SU-DHL-6 (cell line): ENCODE measurements at regions not wholly inside any gene's neighbourhood (a gene's known extent, or its start where the extent isn't known, plus 50 kb on each side); places are given as distances from the start of the nearest gene placed in this dataset.

Experiments used
- H2AFZ ChIP-seq: fragments of 200-600 bp; sonication (generic); 2 replicates; pipeline ENCODE4 v1.6.1; 2014; ENCODE audit warnings: low read depth, mild to moderate bottlenecking, moderate library complexity, mixed read lengths, antibody characterized with exemption, low read length; ENCODE audit not compliant: severe bottlenecking
- H3F3A ChIP-seq: fragments of 200-600 bp; shearing (Covaris generic); 2 replicates; pipeline ENCODE4 v1.6.0; 2016; ENCODE audit warnings: antibody characterized with exemption, mild to moderate bottlenecking; ENCODE audit not compliant: insufficient read depth
- H3K27ac ChIP-seq: fragments of 200-600 bp; sonication (generic); 2 replicates; pipeline ENCODE4 v1.5.1; 2016; ENCODE audit warnings: low read depth, mild to moderate bottlenecking, low read length, moderate library complexity, mixed read lengths
- H3K27me3 ChIP-seq: fragments of 200-600 bp; sonication (generic), shearing (Covaris generic); 2 replicates; pipeline ENCODE4 v1.6.0; 2014; ENCODE audit warnings: mild to moderate bottlenecking, low read length
- H3K36me3 ChIP-seq: fragments of 200-600 bp; sonication (generic); 2 replicates; pipeline ENCODE4 v1.6.1; 2014; ENCODE audit warnings: mild to moderate bottlenecking, low read length, mixed read lengths
- H3K4me2 ChIP-seq: fragments of 300-600, 200-600 bp; shearing (Covaris generic), sonication (generic); 2 replicates; pipeline ENCODE4 v1.6.0; 2014; ENCODE audit warnings: low read length, low read depth, mild to moderate bottlenecking; ENCODE audit not compliant: poor library complexity, severe bottlenecking
- H3K4me3 ChIP-seq: fragments of 200-600 bp; sonication (generic); 2 replicates; pipeline ENCODE4 v1.5.1; 2014; ENCODE audit warnings: antibody characterized with exemption, low read length, mild to moderate bottlenecking, mixed read lengths; ENCODE audit not compliant: insufficient read depth, poor library complexity, severe bottlenecking
- H3K79me2 ChIP-seq: fragments of 200-600 bp; sonication (generic); 2 replicates; pipeline ENCODE4 v1.6.1; 2014; ENCODE audit warnings: mild to moderate bottlenecking, low read length, moderate library complexity; ENCODE audit not compliant: insufficient read depth
- H3K9ac ChIP-seq: fragments of 200-600 bp; sonication (generic); 2 replicates; pipeline ENCODE4 v1.7.0; 2014; ENCODE audit warnings: mild to moderate bottlenecking, low read length
- H3K9me2 ChIP-seq: fragments of 200-600 bp; sonication (generic); replicated peaks from 2 replicates; pipeline ENCODE4 v1.6.1; 2014; ENCODE audit warnings: low read length; ENCODE audit not compliant: insufficient read depth
- H3K9me3 ChIP-seq: fragments of 200-600 bp; sonication (generic); 2 replicates; pipeline ENCODE4 v1.6.1; 2014; ENCODE audit warnings: low read length, mixed read lengths; ENCODE audit not compliant: insufficient read depth
- H4K20me1 ChIP-seq: fragments of 200-600 bp; sonication (generic); 2 replicates; pipeline ENCODE4 v1.6.1; 2014; ENCODE audit warnings: low read depth, mild to moderate bottlenecking, antibody characterized with exemption, low read length, moderate library complexity, mixed read lengths
- EZH2phosphoT487 ChIP-seq: fragments of 200-600 bp; sonication (generic), shearing (Covaris generic); conservative IDR thresholded peaks from 2 replicates; pipeline ENCODE4 v1.6.1; 2018; ENCODE audit warnings: mild to moderate bottlenecking, antibody characterized with exemption, low read length, moderate library complexity, mixed read lengths
- TF ChIP-seq, protein P1 (sequence below): fragments of 200-600 bp; sonication (generic); IDR thresholded peaks from one replicate; pipeline ENCODE4 v1.5.1; 2017; ENCODE audit warnings: antibody characterized with exemption, mild to moderate bottlenecking, low read length, moderate library complexity; ENCODE audit not compliant: insufficient read depth, poor library complexity, severe bottlenecking

DNA sequence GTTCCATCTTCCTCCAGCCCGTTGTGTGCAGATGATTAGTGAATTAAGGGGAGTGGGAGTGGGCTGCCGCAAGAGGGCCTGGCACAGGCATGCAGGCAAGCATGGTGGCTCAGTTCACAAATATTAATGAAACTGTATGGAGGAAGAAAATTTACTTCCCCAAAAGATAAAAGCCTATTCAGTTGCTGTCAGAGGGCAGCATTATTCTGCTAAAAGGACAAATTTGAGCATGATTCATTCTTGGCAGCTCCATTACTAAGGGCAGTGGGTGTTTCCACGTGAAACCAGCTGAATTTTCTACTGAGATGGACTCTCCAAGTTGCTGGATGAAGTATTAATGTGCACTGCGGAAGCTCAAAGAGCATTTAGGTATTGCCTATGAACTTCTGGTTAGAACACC lies 90.9 kb upstream of the WDR11 start:
- Histone ChIP-seq H3K9me3 (no peaks in the 10 kb centered on the region), H3K27ac (no peak overlapping the region), H3F3A (no peaks in the 10 kb centered on the region), H3K9ac (no peak overlapping the region), H3K4me2 (no peak overlapping the region), H3K9me2 (no peaks in the 10 kb centered on the region; the same call in 1 of the 2 replicates), H4K20me1 (no peaks in the 10 kb centered on the region), H2AFZ (no peak overlapping the region), H3K36me3 (no peaks in the 10 kb centered on the region), H3K79me2 (no peaks in the 10 kb centered on the region), H3K27me3 (no peaks in the 10 kb centered on the region), H3K4me3 (no peak overlapping the region)
- TF ChIP-seq EZH2phosphoT487: no peak
- TF ChIP-seq, protein P1, sequence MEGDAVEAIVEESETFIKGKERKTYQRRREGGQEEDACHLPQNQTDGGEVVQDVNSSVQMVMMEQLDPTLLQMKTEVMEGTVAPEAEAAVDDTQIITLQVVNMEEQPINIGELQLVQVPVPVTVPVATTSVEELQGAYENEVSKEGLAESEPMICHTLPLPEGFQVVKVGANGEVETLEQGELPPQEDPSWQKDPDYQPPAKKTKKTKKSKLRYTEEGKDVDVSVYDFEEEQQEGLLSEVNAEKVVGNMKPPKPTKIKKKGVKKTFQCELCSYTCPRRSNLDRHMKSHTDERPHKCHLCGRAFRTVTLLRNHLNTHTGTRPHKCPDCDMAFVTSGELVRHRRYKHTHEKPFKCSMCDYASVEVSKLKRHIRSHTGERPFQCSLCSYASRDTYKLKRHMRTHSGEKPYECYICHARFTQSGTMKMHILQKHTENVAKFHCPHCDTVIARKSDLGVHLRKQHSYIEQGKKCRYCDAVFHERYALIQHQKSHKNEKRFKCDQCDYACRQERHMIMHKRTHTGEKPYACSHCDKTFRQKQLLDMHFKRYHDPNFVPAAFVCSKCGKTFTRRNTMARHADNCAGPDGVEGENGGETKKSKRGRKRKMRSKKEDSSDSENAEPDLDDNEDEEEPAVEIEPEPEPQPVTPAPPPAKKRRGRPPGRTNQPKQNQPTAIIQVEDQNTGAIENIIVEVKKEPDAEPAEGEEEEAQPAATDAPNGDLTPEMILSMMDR: no peak

DNA sequence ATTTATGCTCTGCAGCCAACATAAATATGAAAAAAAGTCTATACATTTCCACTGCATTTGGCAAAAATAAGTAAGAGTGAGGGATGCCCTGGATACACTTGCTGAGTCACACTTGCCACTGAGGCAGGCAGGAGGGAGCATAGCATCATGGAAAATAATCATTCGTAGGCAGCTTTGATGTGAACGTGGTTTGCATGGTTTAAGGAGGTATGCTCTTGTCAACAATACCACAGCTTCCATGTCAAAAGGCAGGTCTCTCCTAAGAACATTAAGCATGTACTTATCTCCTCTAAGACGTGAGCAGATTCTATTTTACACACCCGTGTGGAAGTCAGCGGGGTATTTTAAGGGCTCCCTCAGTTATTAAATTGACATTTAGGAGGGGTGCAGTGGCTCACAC lies 89.2 kb upstream of the WDR11 start:
- Histone ChIP-seq H2AFZ (no peak overlapping the region), H3K79me2 (no peaks in the 10 kb centered on the region), H3K4me2 (no peak overlapping the region)

GRCh38 chr10:120765226-120765803 lies 85.8 kb upstream of the WDR11 start:
- Histone ChIP-seq H4K20me1 (no peaks in the 10 kb centered on the region), H3K9me3 (no peaks in the 10 kb centered on the region), H3K9me2 (no peaks in the 10 kb centered on the region; the same call in 1 of the 2 replicates), H3K79me2 (no peaks in the 10 kb centered on the region), H3K4me3 (no peak overlapping the region), H3K27ac (no peak overlapping the region), H3K4me2 (no peak overlapping the region), H3K9ac (no peak overlapping the region), H2AFZ (no peak overlapping the region), H3K27me3 (no peaks in the 10 kb centered on the region), H3F3A (no peaks in the 10 kb centered on the region), H3K36me3 (no peaks in the 10 kb centered on the region)
- TF ChIP-seq, protein P1: no peak
- no peak for TF ChIP-seq EZH2phosphoT487

More for the DNA sequence above, 89.2 kb upstream of the WDR11 start:
- Histone ChIP-seq H3K9me2 (no peaks in the 10 kb centered on the region; the same call in 1 of the 2 replicates), H3F3A (no peaks in the 10 kb centered on the region), H3K27me3 (no peaks in the 10 kb centered on the region), H3K4me3 (no peak overlapping the region), H4K20me1 (no peaks in the 10 kb centered on the region), H3K9me3 (no peaks in the 10 kb centered on the region), H3K27ac (no peak overlapping the region), H3K9ac (no peak overlapping the region), H3K36me3 (no peaks in the 10 kb centered on the region)
- TF ChIP-seq, protein P1: no peak
- no peak for TF ChIP-seq EZH2phosphoT487
